Keratinocyte (primary cell): ENCODE measurements at regions not wholly inside any gene's neighbourhood (a gene's known extent, or its start where the extent isn't known, plus 50 kb on each side); places are given as distances from the start of the nearest gene placed in this dataset.

Source experiments
- DNase-seq: peaks from one replicate; pipeline ENCODE4 v3.0.0-alpha.2; 2011; ENCODE audit warnings: low read depth, missing footprints, low spot score
- FAIRE-seq: peaks from 2 replicates; lab custom pipeline; 2011; peaks lifted over from hg19 to GRCh38; lab: Jason Lieb, UNC
- H2AFZ ChIP-seq: 2 replicates; pipeline ENCODE4 v1.6.0; 2012; ENCODE audit warnings: low read length, control low read depth, inconsistent platforms; ENCODE audit not compliant: control insufficient read depth
- H3K27ac ChIP-seq: 2 replicates; pipeline ENCODE4 v1.5.1; 2011; ENCODE audit warnings: low read length; ENCODE audit not compliant: control insufficient read depth, insufficient read depth
- H3K27me3 ChIP-seq: 3 replicates; pipeline ENCODE4 v1.6.0; 2011; ENCODE audit warnings: low read length; ENCODE audit not compliant: control insufficient read depth, insufficient read depth; ENCODE audit errors: extremely low read depth
- H3K36me3 ChIP-seq, 2 experiments: 2 replicates in 1 of 2; 3 replicates in 1 of 2; pipeline ENCODE4 v1.5.1; 2011; ENCODE audit warnings: low read length in 2 of 2, mild to moderate bottlenecking in 1 of 2; ENCODE audit not compliant: control insufficient read depth in 2 of 2, insufficient read depth in 2 of 2; ENCODE audit errors: extremely low read depth in 1 of 2
- H3K4me1 ChIP-seq: 3 replicates; pipeline ENCODE4 v1.5.1; 2011; ENCODE audit warnings: low read length; ENCODE audit not compliant: control insufficient read depth, insufficient read depth; ENCODE audit errors: extremely low read depth
- H3K4me2 ChIP-seq: 3 replicates; pipeline ENCODE4 v1.6.0; 2011; ENCODE audit warnings: low read depth, low read length; ENCODE audit not compliant: control insufficient read depth, insufficient read depth; ENCODE audit errors: extremely low read depth
- H3K4me3 ChIP-seq, 3 experiments: fragments of 200-600 bp in 1 of 3; sonication (generic) in 1 of 3; 2 replicates in 2 of 3; 3 replicates in 1 of 3; pipeline ENCODE4 v1.5.1; 2011 to 2016; ENCODE audit warnings: low read length in 3 of 3, mild to moderate bottlenecking in 3 of 3, control low read depth in 2 of 3, inconsistent platforms in 1 of 3, low read depth in 1 of 3, mixed read lengths in 1 of 3, mixed run types in 1 of 3, moderate library complexity in 1 of 3; ENCODE audit not compliant: control insufficient read depth in 2 of 3, insufficient read depth in 2 of 3; ENCODE audit errors: extremely low read depth in 1 of 3
- H3K79me2 ChIP-seq: 2 replicates; pipeline ENCODE4 v1.6.0; 2012; ENCODE audit warnings: low read length; ENCODE audit not compliant: control insufficient read depth, insufficient read depth
- H3K9ac ChIP-seq: 3 replicates; pipeline ENCODE4 v1.6.0; 2011; ENCODE audit warnings: low read length; ENCODE audit not compliant: control insufficient read depth, insufficient read depth; ENCODE audit errors: extremely low read depth
- H3K9me1 ChIP-seq: 3 replicates; pipeline ENCODE4 v1.6.0; 2011; ENCODE audit warnings: low read length; ENCODE audit not compliant: control insufficient read depth, insufficient read depth; ENCODE audit errors: extremely low read depth
- H3K9me3 ChIP-seq: 2 replicates; pipeline ENCODE4 v1.5.1; 2012; ENCODE audit warnings: low read depth, low read length; ENCODE audit not compliant: control insufficient read depth
- H4K20me1 ChIP-seq: 3 replicates; pipeline ENCODE4 v1.6.0; 2011; ENCODE audit warnings: low read length; ENCODE audit not compliant: control insufficient read depth, insufficient read depth; ENCODE audit errors: extremely low read depth
- CTCF ChIP-seq, 3 experiments: IDR thresholded peaks in 1 of 3; conservative IDR thresholded peaks in 1 of 3; optimal IDR thresholded peaks in 1 of 3; 2 replicates in 2 of 3; 3 replicates in 1 of 3; pipeline versions ENCODE3 to v1.5.1; 2011; ENCODE audit warnings: low read length in 3 of 3, mild to moderate bottlenecking in 3 of 3, moderate library complexity in 2 of 3, control low read depth in 1 of 3, inconsistent platforms in 1 of 3; ENCODE audit not compliant: insufficient read depth in 2 of 3; ENCODE audit errors: extremely low read depth in 1 of 3
- EZH2 ChIP-seq: IDR thresholded peaks from one replicate; pipeline ENCODE4 v1.6.1; 2012; ENCODE audit warnings: inconsistent platforms, mild to moderate bottlenecking, low read length, moderate library complexity
- dilution Hi-C: fragments of 300-500 bp; cut with MboI; formaldehyde crosslinking; loops from one replicate; pipeline ENCODE4 v1.7.0; 2020; ENCODE audit warnings: low sequenced_read_pairs; ENCODE audit not compliant: extremely low pct_ligation_motif_present

GRCh38 chr2:175576875-175577274, 395.4 kb upstream of the ATP5MC3 start:
- TF ChIP-seq EZH2 (no peak), CTCF (optimal IDR thresholded peaks at IDR 0.05 in 1 of 3, IDR thresholded peaks at IDR 0.05 in 1 of 3, conservative IDR thresholded peaks at IDR 0.05 in 1 of 3; ENCODE audit: extremely low read depth in 1 of 3, insufficient read depth in 2 of 3, low read length in 3 of 3) (no peak)
- no peaks in the 10 kb centered on the region for H3K27me3 ChIP-seq
- H3K4me2 ChIP-seq, result no peak overlapping the region
- no peaks in the 10 kb centered on the region for H3K9me3 ChIP-seq
- dilution Hi-C loops, result no loop called here
- FAIRE-seq (no peak), DNase-seq (no peak)
- H3K79me2 ChIP-seq, result no peaks in the 10 kb centered on the region
- no peaks in the 10 kb centered on the region for H4K20me1 ChIP-seq
- no peak overlapping the region for H3K27ac ChIP-seq
- no peaks in the 10 kb centered on the region for H3K4me1 ChIP-seq
- no peak overlapping the region for H3K9ac ChIP-seq
- no peaks in the 10 kb centered on the region for H3K36me3 ChIP-seq
- H3K9me1 ChIP-seq, result no peaks in the 10 kb centered on the region
- no peak overlapping the region for H2AFZ ChIP-seq
- no peak overlapping the region for H3K4me3 ChIP-seq

- H3K4me2 ChIP-seq, result no peak overlapping the region
- no peaks in the 10 kb centered on the region for H3K36me3 ChIP-seq
- H2AFZ ChIP-seq, result no peak overlapping the region
- TF ChIP-seq CTCF (optimal IDR thresholded peaks at IDR 0.05 in 1 of 3, IDR thresholded peaks at IDR 0.05 in 1 of 3, conservative IDR thresholded peaks at IDR 0.05 in 1 of 3; ENCODE audit: extremely low read depth in 1 of 3, insufficient read depth in 2 of 3, low read length in 3 of 3), result no peak
- no peak for TF ChIP-seq EZH2
- no peak for DNase-seq
- no peaks in the 10 kb centered on the region for H3K27me3 ChIP-seq
- no peaks in the 10 kb centered on the region for H4K20me1 ChIP-seq
- H3K4me3 ChIP-seq, result no peak overlapping the region
- no peaks in the 10 kb centered on the region for H3K9me1 ChIP-seq
- H3K79me2 ChIP-seq, result no peaks in the 10 kb centered on the region
- H3K9ac ChIP-seq, result no peak overlapping the region
- H3K27ac ChIP-seq, result no peak overlapping the region
- no peak for FAIRE-seq
- dilution Hi-C loops, result no loop called here
- H3K9me3 ChIP-seq, result no peaks in the 10 kb centered on the region
- no peaks in the 10 kb centered on the region for H3K4me1 ChIP-seq
These were observed 394.8 kb upstream of the ATP5MC3 start for GRCh38 chr2:175576270-175576669.
